GM19324 (cell line): ENCODE measurements at regions not wholly inside any gene's neighbourhood (a gene's known extent, or its start where the extent isn't known, plus 50 kb on each side); places are given as distances from the start of the nearest gene placed in this dataset.
"Not testable (repeated sequence)": the region's sequence is repeated elsewhere in the genome, so short reads cannot be mapped to it uniquely, and the experiment has no call there.

Source experiments
- ATAC-seq: cut with Tn5 transposase; IDR thresholded peaks from one replicate; pipeline ENCODE4 v1.9.1; 2021; ENCODE audit warnings: mild to moderate bottlenecking, moderate library complexity; ENCODE audit not compliant: unreplicated experiment, low FRiP score

DNA sequence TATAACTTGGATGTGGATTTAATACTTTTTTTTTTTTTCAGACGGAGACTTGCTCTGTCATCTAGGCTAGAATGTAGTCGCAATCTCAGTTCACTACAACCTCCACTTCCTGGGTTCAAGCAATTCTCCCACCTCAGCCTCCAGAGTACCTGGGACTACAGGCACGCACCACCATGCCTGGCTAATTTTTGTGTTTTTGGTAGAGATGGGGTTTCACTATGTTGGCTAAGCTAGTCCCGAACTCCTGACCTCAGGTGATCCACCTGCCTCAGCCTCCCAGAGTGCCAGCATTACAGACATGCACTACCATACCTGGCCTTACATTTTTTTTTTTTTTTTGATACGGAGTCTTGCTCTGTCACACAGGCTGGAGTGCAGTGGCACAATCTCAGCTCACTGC lies 85.6 kb upstream of the BTN3A2 start:
- ATAC-seq, result not testable (repeated sequence)

DNA sequence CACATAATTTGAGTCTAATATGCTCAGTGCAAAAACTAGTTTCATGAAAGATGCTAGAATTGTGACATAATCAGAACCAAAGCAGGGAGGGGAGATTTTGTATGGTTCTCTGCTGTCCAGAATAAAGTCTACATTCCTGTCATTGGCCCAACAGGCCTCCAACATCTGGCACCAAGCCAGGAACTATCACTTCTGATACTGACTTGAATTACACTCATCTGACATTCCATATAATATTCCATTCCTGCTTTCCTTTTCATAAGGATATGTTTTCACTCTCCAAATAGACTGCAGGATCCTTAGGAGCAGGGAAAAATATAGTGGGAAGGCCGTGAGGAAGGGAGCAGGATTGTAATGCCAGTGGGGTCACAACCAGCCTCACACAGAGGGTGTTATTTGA lies 84.6 kb upstream of the BTN3A2 start:
- ATAC-seq, result no peak

DNA sequence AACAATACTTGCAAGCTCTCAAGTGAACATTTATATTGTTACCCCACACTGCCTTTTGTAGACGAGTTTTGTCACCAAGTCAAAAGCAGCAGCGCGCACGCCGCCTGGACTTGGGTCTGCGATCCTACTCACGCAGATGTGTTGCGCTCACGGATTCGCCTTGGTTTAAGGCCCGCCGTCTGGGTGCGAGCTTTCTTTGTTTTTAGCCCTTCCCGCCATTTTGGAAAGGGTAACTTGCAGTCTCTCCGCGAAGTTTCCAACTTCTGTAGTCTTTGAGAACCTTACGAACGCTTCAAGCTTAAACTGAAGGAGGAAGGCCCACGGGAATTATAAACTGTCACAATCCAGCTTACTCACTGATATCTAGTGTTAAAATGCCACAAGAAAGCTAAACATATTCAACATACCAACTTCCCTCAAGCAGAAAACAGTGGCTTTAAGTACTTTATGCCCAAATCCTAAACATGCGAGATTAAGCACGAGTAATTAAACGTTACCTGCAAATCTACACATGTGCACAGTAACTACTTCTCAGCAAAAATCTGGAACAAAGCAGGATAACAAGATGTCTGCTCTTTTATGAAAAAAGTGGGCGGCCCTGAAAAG lies 80.4 kb upstream of the BTN3A2 start:
- ATAC-seq, result no peak

DNA sequence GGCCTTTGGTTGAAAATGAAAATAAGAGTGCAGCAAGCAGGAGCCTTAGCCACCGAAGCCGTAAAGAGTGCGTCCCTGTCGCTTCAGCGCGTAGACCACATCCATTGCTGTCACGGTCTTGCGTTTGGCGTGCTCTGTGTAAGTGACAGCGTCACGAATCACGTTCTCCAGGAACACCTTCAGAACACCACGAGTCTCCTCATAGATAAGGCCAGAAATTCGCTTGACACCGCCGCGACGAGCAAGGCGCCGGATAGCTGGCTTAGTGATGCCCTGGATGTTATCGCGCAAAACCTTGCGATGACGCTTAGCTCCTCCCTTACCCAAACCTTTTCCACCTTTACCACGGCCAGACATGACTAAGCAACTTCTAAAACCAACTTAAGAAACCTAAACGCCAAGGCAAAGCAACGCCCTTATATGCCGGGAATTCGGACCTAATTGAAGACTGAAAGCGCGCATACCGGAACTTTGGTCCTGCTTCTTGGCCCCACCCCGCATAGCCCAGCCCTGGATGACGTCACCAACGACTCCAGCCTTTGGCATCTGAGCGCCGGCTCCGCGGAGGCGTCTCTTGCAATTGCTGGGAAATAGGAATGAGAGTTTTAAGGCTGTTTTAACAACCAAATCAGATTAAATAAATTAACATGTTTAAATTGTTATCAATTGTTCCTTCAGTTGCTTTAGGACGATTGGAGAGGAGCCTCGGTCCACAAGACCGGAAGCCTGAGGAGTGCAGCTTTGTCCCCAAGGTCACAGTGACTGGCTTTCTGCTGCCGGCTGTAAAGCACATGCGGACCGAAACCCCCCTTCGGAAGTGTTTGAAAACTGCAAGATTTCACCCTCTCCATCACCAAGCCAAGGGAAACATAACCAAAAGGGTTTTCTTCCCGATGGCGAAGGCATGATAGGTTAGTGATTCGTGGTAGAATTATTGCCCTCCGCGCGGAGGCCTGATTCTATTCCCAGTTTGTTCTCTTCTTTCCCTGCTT lies 79.6 kb upstream of the BTN3A2 start:
- ATAC-seq, result peak; percentile 85

DNA sequence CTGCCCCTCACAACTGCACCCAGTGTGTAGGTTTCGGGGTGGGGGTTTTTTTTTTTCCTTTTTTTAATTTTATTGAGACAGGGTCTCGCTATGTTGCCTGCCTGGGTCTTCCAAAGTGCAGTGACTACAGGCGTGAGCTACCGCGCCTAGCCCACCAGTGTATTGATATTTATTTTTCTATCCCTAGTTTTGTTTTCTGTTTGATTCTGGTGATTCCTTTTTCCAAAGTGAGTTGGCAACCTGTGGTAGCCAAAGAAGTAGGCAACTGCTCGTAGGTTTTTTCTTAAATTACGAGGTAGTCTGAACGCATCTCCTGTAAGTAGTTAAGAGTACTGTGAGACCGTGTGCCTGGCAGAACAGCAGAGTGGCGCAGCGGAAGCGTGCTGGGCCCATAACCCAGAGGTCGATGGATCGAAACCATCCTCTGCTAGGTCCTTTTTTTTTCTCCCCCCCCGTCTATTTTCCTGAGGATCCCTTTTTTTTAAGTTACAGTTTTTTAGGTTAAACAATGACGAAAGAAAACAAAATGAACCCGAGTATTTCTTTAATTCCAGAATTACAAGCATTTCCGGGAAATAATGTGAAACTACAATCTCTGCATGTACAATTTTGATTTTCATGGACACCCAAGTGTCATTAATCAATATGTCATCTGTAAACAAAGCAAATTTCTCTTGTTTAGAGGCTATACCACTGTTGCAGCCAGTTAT lies 78.7 kb upstream of the BTN3A2 start:
- ATAC-seq, result no peak

DNA sequence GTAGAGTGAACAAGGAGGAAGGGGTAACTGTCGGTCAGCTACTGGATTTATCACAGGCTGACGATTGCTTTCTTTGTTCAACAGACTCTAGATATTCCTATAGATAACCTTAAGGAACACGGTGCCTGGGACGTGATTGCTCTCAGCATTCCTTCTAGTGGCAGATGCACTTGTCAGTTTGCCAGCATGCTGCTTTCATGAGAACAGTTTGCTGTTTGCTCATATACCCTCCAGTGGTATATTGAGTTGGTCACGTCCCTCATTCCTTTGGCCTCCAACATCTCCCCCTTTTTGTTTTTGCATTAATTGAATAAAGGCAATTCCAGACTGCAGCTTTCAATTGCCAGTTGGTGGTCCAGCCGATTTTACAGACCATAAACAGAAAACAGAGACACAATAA lies 76.8 kb upstream of the BTN3A2 start:
- ATAC-seq, result no peak

DNA sequence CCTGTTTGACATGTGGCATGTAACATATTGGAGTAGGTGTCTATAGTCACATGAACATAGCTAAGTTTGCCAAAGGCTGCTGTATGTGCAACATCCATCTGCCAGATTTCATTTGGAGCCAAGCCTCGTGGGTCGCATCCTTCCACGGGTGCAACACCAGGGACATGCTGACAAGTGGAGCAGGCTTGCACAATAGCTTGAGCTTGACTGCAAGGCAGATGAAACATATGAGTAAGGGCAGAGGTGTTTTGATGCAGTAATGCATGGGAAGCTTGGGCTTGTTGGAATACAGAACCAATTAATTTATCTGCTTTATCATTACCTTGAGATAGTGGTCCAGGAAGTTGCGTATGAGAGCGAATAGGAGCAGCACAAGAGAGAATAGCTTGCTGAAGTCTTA lies 74.1 kb upstream of the BTN3A2 start:
- ATAC-seq, result no peak

DNA sequence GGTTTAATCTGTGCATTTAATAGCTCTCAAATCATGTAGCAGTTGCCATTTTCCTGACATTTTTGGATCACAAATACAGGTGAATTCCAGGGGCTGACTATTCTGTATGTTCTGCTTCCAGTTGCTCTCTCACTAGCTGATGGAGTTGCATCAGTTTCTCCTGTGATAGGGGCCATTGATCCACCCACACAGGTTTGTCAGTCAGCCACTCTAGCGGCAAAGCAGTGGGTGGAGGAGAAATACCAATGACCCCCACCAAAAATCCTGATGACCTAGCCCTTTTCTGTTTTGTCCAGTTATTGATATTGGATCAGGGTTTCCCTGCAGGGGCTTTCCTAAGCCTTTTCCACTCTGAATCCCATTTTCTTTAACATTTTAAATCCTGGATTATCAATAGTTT lies 72.3 kb upstream of the BTN3A2 start:
- ATAC-seq, result no peak

DNA sequence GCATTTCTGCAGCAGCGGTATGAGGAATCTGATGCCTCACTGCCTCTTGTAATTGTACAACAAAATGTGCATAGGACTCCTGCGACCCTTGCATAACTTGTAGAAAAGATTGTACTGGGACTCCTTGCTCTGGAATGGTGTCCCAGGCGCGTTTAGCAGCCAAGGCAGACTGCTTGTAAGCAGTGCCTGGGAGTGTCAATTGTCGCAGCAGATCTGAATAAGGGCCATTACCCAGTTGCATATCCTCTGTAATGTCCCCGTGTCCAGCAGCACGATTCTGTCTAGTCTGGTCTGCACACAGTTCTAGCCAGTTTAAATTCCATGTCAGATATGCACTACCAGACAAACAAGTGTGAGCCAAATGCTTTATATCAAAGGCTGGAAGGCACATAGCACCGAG lies 70.7 kb upstream of the BTN3A2 start:
- no peak for ATAC-seq

DNA sequence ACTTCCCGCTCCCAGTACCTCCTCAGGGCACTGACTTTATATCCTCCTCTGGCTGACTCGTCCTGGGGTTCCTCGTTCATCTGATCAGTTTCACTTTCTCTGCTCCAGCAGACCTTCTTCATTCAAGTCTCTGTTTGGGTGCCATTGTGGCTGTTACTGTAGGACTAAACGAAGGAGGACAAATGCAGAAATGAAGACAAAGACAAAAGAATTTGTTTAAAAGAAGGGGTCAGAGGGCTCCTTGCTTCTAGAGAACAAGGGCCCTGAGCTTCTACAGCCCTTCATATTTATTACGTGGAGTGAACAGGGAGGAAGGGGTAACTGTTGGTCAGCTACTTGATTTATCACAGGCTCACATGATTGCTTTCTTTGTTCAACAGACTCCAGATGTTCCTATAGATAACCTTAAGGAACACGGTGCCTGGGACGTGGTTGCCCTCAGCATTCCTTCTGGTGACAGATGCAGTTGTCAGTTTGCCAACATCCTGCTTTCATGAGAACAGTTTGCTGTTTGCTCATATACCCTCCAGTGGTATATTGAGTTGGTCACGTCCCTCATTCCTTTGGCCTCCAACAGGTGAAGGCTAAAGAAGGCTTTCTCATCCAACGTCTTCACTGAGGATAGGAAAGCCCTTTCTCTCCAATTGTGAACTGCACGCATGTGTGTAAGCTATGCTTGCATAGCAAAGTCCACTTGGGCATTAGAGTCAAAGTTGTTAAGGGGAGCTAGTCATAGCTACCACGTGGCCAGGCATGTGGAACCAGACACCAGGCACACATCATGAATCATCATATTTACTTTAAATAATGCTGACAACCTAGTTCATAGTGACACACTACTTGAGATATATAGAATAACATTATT lies 69.1 kb upstream of the BTN3A2 start:
- ATAC-seq, result no peak

DNA sequence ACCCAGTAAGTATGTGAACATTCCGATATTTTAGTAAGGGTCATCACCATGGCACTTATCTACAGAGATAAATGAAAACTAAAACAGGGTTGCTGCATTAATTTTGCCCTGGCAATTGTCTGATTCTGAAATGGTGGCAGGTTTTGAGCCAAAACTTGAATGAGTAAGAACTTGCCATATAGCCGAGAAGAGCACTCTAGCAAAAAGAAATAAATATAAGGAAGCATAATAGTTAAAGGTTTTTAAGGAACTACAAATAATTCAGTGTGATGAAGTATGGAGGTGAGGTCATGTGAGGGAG lies 68.5 kb upstream of the BTN3A2 start:
- ATAC-seq, result no peak

DNA sequence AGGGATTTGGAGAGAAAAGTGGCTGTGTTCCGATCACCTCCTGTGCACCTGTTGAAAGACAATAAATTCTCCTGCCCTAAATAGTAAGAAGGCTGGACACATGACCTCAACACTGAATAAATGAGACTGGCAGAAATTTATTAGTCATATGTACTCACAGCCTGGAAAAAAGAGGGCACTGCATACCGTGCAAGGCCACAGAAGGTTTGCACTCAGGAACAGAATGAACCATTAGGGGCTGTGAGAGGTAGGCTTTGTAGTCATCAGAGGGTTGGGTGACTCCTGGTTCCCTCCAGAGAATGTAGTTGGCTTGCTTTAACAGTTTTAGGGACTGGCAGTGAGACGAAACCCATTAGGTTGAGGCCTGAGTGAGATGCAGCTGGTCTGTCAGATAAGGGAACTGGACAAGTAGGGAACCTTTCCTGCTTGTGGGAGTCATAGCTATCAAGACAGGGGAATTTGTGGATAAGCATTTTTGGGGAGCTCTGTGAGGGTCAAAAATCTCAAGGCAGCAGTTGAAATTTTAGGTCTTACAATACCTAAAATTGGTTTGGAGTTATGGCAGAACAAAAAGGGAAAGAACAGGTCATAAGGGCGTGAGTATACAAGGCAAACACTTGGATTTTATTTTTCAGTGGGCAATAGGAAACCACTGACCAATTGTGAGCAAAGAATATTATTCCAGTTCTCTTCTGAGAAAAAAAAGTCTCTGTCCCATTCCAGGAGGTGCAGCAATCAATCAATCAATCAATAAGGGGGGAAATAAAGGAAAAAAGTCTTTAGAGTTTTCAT lies 67.9 kb upstream of the BTN3A2 start:
- no peak for ATAC-seq

DNA sequence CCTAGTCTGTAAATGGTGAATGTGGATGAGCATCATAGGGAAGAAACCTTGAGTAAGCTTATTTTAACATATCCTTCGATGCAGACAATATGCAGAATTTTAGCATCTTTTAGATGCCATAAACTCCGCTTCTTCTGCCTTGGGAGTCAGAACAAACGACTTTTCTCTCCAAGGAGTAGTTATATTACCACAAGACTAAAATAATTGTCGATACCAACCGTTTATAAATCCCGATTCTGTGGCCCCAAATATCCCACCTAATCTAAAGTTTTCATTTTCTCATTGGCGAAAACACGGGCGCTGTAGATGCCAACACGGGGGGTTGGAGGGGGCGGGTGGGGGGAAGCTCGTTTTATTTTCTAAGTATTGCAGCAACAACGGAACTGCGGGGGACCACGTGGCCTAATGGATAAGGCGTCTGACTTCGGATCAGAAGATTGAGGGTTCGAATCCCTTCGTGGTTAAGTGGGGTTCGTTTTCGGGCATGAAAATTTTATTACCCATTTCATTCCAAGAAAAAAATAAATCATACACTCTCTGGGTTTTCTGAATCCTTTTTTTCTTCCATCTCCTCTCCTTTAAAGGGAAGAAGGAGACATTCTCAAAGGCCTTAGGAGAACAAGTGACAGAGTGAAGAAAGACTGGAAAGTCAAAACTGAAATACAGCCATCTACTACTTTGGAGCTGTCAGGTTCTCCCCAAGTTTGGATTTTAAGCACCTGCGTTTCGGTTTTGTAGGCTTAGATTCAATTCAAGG lies 65.5 kb upstream of the BTN3A2 start:
- no peak for ATAC-seq

DNA sequence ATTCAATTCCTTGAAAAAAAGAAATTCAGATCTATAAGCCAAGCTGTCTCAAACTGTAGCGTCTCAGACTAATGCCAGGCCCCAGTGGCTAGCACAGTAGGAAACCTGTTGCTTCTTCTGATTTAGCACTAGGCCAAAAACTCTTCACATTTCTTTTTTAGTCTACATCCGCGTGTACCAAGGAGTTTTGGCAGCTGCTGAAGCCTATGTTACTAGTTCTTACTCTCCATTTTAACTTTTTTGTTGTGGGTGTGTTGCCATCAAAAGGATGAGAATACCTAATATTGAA lies 65.0 kb upstream of the BTN3A2 start:
- no peak for ATAC-seq

DNA sequence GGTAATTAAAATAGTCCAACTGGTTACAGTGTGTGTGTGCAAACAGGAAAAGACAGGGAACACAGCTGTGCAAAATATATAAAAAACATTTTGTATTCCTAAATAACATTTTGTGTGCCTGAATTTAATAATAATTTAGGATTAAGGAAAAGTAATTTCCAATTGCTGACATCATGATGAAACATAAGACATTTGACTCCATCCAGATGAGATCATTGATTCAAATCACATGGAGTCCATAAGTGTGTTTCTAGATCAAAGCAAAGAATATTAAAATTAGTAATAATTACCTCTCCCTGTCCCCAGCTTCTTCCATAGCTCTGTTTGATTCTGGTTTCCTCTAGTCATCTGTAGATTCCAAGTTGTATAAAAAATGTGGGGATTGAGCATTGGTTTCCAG lies 64.6 kb upstream of the BTN3A2 start:
- no peak for ATAC-seq

DNA sequence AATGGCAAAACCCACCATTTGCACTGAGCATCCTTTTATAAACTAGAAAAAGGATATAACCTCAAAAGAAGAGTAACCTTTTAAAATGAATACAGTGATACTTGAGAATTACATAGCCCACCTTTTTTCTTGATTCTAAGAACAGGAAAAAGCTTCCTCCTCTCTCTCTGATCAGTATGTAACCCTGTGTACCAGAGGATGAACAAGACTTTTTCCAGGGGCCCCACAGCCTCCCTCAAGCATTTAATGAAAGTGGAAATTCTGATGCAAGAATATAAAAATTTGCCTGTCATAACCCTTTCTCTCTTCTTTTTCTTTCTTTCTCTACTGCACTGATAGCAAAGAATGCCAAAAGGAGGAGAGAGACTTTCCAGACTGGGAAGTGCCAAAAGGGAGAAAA lies 64.2 kb upstream of the BTN3A2 start:
- no peak for ATAC-seq

DNA sequence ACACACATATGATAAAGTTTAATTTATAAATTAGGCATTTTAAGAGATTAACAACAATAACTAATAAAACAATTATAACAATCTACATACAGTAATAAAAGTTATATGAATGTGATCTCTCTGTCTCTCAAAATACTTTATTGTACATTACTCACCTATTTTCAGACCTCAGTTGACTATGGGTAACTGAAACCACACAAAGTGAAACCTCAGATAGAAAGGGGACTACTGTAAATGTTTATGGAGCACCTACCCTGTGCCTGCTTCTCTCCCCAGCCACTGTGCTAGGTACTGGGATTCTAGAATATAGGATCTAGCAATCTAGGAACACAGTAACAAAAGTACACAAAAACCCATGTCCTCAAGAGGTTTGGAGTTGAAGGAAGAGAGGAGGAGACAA lies 63.4 kb upstream of the BTN3A2 start:
- no peak for ATAC-seq

DNA sequence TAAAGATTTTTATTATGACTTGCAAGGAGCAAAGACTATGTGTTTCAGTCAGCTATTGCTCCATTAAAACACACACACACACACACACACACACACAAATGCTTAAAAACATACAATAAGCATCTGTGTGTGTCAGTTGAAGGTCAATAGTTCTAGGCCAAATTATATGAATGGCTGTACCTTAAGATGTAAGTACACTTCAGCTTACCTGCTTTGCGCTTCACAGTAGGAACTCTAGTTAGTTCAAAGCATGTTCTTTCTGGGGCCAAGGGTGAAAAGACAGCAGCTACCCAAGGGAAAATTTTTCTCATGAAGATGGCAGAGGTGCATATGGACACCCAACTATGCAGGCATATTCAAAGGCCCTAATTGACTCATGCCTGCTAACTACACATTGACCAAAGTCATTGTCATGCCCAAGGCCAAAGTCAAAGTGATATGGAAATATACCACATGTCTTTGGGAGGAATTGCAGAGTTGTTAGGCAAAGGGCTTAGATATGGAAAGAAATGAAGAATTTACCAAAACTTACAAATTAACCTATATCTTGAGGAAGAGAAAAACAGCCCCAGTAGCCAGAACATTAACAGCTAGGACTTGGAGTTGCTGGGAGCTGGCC lies 61.9 kb upstream of the BTN3A2 start:
- no peak for ATAC-seq

DNA sequence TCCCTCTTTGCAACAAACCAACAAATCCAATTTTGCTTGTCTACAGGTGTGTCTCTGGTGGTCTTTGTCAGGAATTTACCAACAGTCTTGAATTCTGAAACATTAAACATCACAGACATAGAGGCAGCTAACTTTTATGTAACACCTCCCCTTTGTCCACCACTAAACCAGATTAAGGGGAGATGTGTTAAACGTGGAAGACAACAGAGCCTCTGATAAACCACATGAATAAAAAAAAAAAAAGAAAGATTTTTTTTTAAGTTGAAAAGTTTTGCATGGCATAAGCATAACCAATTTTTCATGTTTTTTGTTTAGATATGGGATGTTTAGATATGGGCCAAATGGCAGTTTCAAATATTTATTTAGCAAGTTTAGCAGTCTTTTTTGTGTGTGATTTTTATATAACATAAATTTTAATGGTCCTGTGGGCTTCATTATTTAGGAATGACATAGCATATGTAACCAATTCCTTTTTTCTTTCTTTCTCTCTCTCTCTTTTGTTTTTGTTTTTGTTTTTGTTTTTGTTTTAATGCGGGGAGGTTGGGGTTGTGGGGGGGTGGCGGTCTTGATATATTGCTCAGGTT lies 60.7 kb upstream of the BTN3A2 start:
- ATAC-seq, result no peak
